H1 (cell line): ENCODE measurements at regions not wholly inside any gene's neighbourhood (a gene's known extent, or its start where the extent isn't known, plus 50 kb on each side); places are given as distances from the start of the nearest gene placed in this dataset.

Experiments used
- EP300 ChIP-seq, 2 experiments: IDR thresholded peaks; 1 replicate in 1 of 2; 2 replicates in 1 of 2; pipeline ENCODE4 v1.6.1; 2011 to 2012; ENCODE audit warnings: low read depth in 2 of 2, low read length in 2 of 2, mild to moderate bottlenecking in 2 of 2, borderline replicate concordance in 1 of 2, inconsistent platforms in 1 of 2, moderate library complexity in 1 of 2
- EZH2 ChIP-seq: fragments of 200-600 bp; sonication (generic); IDR thresholded peaks from 2 replicates; pipeline ENCODE4 v1.7.1; 2012; ENCODE audit warnings: low read depth, mild to moderate bottlenecking, moderate library complexity, low read length, inconsistent platforms; ENCODE audit not compliant: severe bottlenecking
- GTF2F1 ChIP-seq: IDR thresholded peaks from 2 replicates; pipeline ENCODE4 v1.6.1; 2012; ENCODE audit warnings: low read depth, low read length, improper control_type of control experiment, borderline replicate concordance
- JUN ChIP-seq: IDR thresholded peaks from 2 replicates; pipeline ENCODE4 v1.6.1; 2011; ENCODE audit warnings: low read depth, mild to moderate bottlenecking, improper control_type of control experiment, low read length
- POLR2A ChIP-seq, 2 experiments: IDR thresholded peaks; 1 replicate in 1 of 2; 2 replicates in 1 of 2; pipeline ENCODE4 v1.6.1; 2011; ENCODE audit warnings: low read depth in 2 of 2, low read length in 2 of 2, mild to moderate bottlenecking in 2 of 2; ENCODE audit errors: control extremely low read depth in 1 of 2
- SP1 ChIP-seq: IDR thresholded peaks from 2 replicates; pipeline ENCODE4 v1.6.1; 2011; ENCODE audit warnings: low read depth, low read length
- SUZ12 ChIP-seq: fragments of 200-600 bp; sonication (generic); IDR thresholded peaks from 2 replicates; pipeline ENCODE4 v1.6.1; 2012; ENCODE audit warnings: mild to moderate bottlenecking, inconsistent platforms, low read length, moderate library complexity, mixed read lengths
- TAF1 ChIP-seq: IDR thresholded peaks from 2 replicates; pipeline ENCODE4 v1.6.1; 2011; ENCODE audit warnings: mild to moderate bottlenecking, low read depth, low read length
- TBP ChIP-seq: IDR thresholded peaks from 2 replicates; pipeline ENCODE4 v1.6.1; 2011; ENCODE audit warnings: low read depth, low read length, improper control_type of control experiment
- ZNF274 ChIP-seq: IDR thresholded peaks from 2 replicates; pipeline ENCODE4 v1.7.0; 2012; ENCODE audit warnings: low read length, borderline replicate concordance; ENCODE audit errors: extremely low read depth
- TF ChIP-seq, protein P1 (sequence below), 3 experiments: IDR thresholded peaks; 1 replicate in 2 of 3; 2 replicates in 1 of 3; pipeline versions ENCODE4 v1.5.1 to v1.6.1; 2011; ENCODE audit warnings: low read length in 3 of 3, mild to moderate bottlenecking in 3 of 3, inconsistent platforms in 2 of 3, low read depth in 1 of 3, moderate library complexity in 1 of 3; ENCODE audit not compliant: insufficient read depth in 1 of 3; ENCODE audit errors: control extremely low read depth in 1 of 3
- TF ChIP-seq, protein P2 (sequence below): IDR thresholded peaks from 2 replicates; pipeline ENCODE4 v1.6.1; 2012; ENCODE audit warnings: low read length, inconsistent platforms
- TF ChIP-seq, protein P3 (sequence below): IDR thresholded peaks from 2 replicates; pipeline ENCODE4 v1.6.1; 2011; ENCODE audit warnings: low read length, improper control_type of control experiment

DNA sequence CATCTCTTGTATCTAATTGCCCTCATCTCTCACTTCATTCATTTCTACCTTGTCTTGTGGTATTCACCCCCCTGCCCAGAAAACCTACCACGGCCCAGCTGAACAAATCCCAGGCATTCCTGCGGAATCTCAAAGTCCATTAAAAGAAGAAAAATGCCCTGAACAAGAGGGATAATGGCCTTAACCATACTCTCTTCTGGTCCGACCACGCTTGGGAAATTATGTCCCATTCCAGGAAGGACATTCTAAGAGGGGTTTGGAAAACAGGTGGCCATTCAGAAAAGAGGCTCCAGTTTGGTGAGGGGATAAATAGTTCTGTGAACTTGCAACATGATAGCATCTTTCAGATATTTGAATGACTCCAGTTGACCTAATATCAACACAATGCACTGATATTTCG, 349.9 kb upstream of the ZNF521 start:
- TF ChIP-seq TAF1 (no peak), JUN (no peak), POLR2A (IDR thresholded peaks at IDR 0.05; ENCODE audit: control extremely low read depth in 1 of 2, low read depth in 2 of 2, low read length in 2 of 2) (no peak), EZH2 (no peak), GTF2F1 (no peak), EP300 (IDR thresholded peaks at IDR 0.05; ENCODE audit: borderline replicate concordance in 1 of 2, low read depth in 2 of 2, low read length in 2 of 2) (no peak), TBP (no peak), ZNF274 (no peak), SP1 (no peak), SUZ12 (no peak)
- TF ChIP-seq, protein P1, sequence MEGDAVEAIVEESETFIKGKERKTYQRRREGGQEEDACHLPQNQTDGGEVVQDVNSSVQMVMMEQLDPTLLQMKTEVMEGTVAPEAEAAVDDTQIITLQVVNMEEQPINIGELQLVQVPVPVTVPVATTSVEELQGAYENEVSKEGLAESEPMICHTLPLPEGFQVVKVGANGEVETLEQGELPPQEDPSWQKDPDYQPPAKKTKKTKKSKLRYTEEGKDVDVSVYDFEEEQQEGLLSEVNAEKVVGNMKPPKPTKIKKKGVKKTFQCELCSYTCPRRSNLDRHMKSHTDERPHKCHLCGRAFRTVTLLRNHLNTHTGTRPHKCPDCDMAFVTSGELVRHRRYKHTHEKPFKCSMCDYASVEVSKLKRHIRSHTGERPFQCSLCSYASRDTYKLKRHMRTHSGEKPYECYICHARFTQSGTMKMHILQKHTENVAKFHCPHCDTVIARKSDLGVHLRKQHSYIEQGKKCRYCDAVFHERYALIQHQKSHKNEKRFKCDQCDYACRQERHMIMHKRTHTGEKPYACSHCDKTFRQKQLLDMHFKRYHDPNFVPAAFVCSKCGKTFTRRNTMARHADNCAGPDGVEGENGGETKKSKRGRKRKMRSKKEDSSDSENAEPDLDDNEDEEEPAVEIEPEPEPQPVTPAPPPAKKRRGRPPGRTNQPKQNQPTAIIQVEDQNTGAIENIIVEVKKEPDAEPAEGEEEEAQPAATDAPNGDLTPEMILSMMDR (IDR thresholded peaks at IDR 0.05; ENCODE audit: control extremely low read depth in 1 of 3, insufficient read depth in 1 of 3, low read depth in 1 of 3, low read length in 3 of 3) = no peak
- TF ChIP-seq, protein P2, sequence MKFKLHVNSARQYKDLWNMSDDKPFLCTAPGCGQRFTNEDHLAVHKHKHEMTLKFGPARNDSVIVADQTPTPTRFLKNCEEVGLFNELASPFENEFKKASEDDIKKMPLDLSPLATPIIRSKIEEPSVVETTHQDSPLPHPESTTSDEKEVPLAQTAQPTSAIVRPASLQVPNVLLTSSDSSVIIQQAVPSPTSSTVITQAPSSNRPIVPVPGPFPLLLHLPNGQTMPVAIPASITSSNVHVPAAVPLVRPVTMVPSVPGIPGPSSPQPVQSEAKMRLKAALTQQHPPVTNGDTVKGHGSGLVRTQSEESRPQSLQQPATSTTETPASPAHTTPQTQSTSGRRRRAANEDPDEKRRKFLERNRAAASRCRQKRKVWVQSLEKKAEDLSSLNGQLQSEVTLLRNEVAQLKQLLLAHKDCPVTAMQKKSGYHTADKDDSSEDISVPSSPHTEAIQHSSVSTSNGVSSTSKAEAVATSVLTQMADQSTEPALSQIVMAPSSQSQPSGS = no peak
- TF ChIP-seq, protein P3, sequence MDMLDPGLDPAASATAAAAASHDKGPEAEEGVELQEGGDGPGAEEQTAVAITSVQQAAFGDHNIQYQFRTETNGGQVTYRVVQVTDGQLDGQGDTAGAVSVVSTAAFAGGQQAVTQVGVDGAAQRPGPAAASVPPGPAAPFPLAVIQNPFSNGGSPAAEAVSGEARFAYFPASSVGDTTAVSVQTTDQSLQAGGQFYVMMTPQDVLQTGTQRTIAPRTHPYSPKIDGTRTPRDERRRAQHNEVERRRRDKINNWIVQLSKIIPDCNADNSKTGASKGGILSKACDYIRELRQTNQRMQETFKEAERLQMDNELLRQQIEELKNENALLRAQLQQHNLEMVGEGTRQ = no peak
